GM19238 (cell line): ENCODE measurements at regions not wholly inside any gene's neighbourhood (a gene's known extent, or its start where the extent isn't known, plus 50 kb on each side); places are given as distances from the start of the nearest gene placed in this dataset.
"Not testable (repeated sequence)": the region's sequence is repeated elsewhere in the genome, so short reads cannot be mapped to it uniquely, and the experiment has no call there.

Source experiments
- DNase-seq: peaks from one replicate; pipeline ENCODE4 v3.0.0; 2011; ENCODE audit warnings: low spot score; ENCODE audit not compliant: insufficient read length

GRCh38 chr9:1910269-1910811 lies 104.8 kb upstream of the SMARCA2 start:
- no peak for DNase-seq

GRCh38 chr9:1913631-1914330 lies 101.4 kb upstream of the SMARCA2 start:
- no peak for DNase-seq

- no peak for DNase-seq
Measured at GRCh38 chr9:1916095-1916494, 99.1 kb upstream of the SMARCA2 start.

GRCh38 chr9:1916655-1917054 lies 98.5 kb upstream of the SMARCA2 start:
- DNase-seq: no peak

GRCh38 chr9:1917396-1917935 lies 97.7 kb upstream of the SMARCA2 start:
- no peak for DNase-seq

GRCh38 chr9:1918108-1918507 lies 97.0 kb upstream of the SMARCA2 start:
- DNase-seq: no peak

GRCh38 chr9:1918622-1919021 lies 96.5 kb upstream of the SMARCA2 start:
- DNase-seq: no peak

GRCh38 chr9:1919229-1919628 lies 95.9 kb upstream of the SMARCA2 start:
- DNase-seq: no peak

- DNase-seq: no peak
Measured at GRCh38 chr9:1920386-1920785, 94.8 kb upstream of the SMARCA2 start.

- no peak for DNase-seq
Measured at GRCh38 chr9:1922026-1922425, 93.1 kb upstream of the SMARCA2 start.

GRCh38 chr9:1927546-1927945 lies 87.6 kb upstream of the SMARCA2 start:
- DNase-seq: no peak

GRCh38 chr9:1929134-1929533 lies 86.0 kb upstream of the SMARCA2 start:
- no peak for DNase-seq

- no peak for DNase-seq
Measured at GRCh38 chr9:1929722-1930244, 85.4 kb upstream of the SMARCA2 start.

- DNase-seq: not testable (repeated sequence)
Measured at GRCh38 chr9:1930245-1930736, 84.9 kb upstream of the SMARCA2 start.

GRCh38 chr9:1938135-1938534 lies 77.0 kb upstream of the SMARCA2 start:
- no peak for DNase-seq

GRCh38 chr9:1938675-1939170 lies 76.4 kb upstream of the SMARCA2 start:
- DNase-seq: peak; percentile 11

- no peak for DNase-seq
Measured at GRCh38 chr9:1939466-1939865, 75.7 kb upstream of the SMARCA2 start.

GRCh38 chr9:1939926-1940368 lies 75.2 kb upstream of the SMARCA2 start:
- DNase-seq: peak; percentile 60

GRCh38 chr9:1941989-1942388 lies 73.2 kb upstream of the SMARCA2 start:
- no peak for DNase-seq

GRCh38 chr9:1946526-1947283 lies 68.4 kb upstream of the SMARCA2 start:
- DNase-seq: no peak

- DNase-seq: no peak
Measured at GRCh38 chr9:1947438-1947837, 67.7 kb upstream of the SMARCA2 start.

- DNase-seq: no peak
Measured at GRCh38 chr9:1948541-1948940, 66.6 kb upstream of the SMARCA2 start.
